PC-9 (cell line): ENCODE measurements at regions not wholly inside any gene's neighbourhood (a gene's known extent, or its start where the extent isn't known, plus 50 kb on each side); places are given as distances from the start of the nearest gene placed in this dataset.

Source experiments
- BruUV-seq: library from RNA; stranded (reverse); fragments of 400-500 nt; replicated peaks from 2 replicates; lab custom pipeline; 2021; lab: Mats Ljungman, UMichigan
- CTCF ChIA-PET: fragments of 300-600 bp; sonication (Branson Sonifier 250); formaldehyde crosslinking; loops from one replicate; lab custom pipeline; 2022; ENCODE audit warnings: antibody characterized with exemption; lab: Charles Lee
- POLR2A ChIA-PET: fragments of 300-600 bp; sonication (Branson Sonifier 250); formaldehyde crosslinking; loops from one replicate; lab custom pipeline; 2022; ENCODE audit warnings: antibody characterized with exemption; ENCODE audit not compliant: unreplicated experiment; lab: Charles Lee
- DNase-seq, 2 experiments: peaks; one replicate each; pipeline versions ENCODE4 v3.0.0 to v3.0.0-alpha.2; 2015 to 2022; ENCODE audit warnings: mixed read lengths in 1 of 2
- H2AFZ ChIP-seq: fragments of 200-600 bp; sonication (generic); 2 replicates; pipeline ENCODE4 v1.8.1; 2017; ENCODE audit warnings: antibody characterized with exemption
- H3F3A ChIP-seq: fragments of 200-600 bp; sonication (generic); 2 replicates; pipeline ENCODE4 v1.8.1; 2017; ENCODE audit warnings: antibody characterized with exemption, mild to moderate bottlenecking, low read depth; ENCODE audit not compliant: insufficient read depth
- H3K27ac ChIP-seq: fragments of 200-600 bp; sonication (generic); 2 replicates; pipeline ENCODE4 v1.6.1; 2016; ENCODE audit warnings: mixed run types
- H3K27me3 ChIP-seq: fragments of 200-600 bp; sonication (generic); 2 replicates; pipeline ENCODE4 v1.6.1; 2016; ENCODE audit warnings: low read depth, mixed run types; ENCODE audit not compliant: insufficient read depth
- H3K36me3 ChIP-seq: fragments of 200-600 bp; sonication (generic); 2 replicates; pipeline ENCODE4 v1.6.1; 2016; ENCODE audit warnings: low read depth, mixed run types
- H3K4me1 ChIP-seq: fragments of 200-600 bp; sonication (generic); replicated peaks from 2 replicates; pipeline ENCODE4 v1.6.1; 2016; ENCODE audit warnings: mixed run types; ENCODE audit not compliant: insufficient read depth
- H3K4me2 ChIP-seq: fragments of 200-600 bp; sonication (generic); 2 replicates; pipeline ENCODE4 v1.6.1; 2017; ENCODE audit warnings: mixed run types
- H3K4me3 ChIP-seq: fragments of 200-600 bp; sonication (generic); 2 replicates; pipeline ENCODE4 v1.6.1; 2016; ENCODE audit warnings: mixed run types
- H3K79me2 ChIP-seq: fragments of 200-600 bp; sonication (generic); 2 replicates; pipeline ENCODE4 v1.6.1; 2017; ENCODE audit warnings: low read depth, mixed run types
- H3K9me2 ChIP-seq: fragments of 200-600 bp; sonication (generic); 2 replicates; pipeline ENCODE4 v1.8.1; 2017; ENCODE audit warnings: mild to moderate bottlenecking; ENCODE audit not compliant: insufficient read depth
- H3K9me3 ChIP-seq: fragments of 200-600 bp; sonication (generic); 2 replicates; pipeline ENCODE4 v1.8.1; 2016; ENCODE audit warnings: low read depth; ENCODE audit not compliant: insufficient read depth
- H4K20me1 ChIP-seq: fragments of 200-600 bp; sonication (generic); 2 replicates; pipeline ENCODE4 v1.8.1; 2017; ENCODE audit not compliant: insufficient read depth
- EZH2 ChIP-seq: fragments of 200-600 bp; sonication (generic); IDR thresholded peaks from 2 replicates; pipeline ENCODE4 v1.8.0; 2017; ENCODE audit warnings: antibody characterized with exemption, low read depth
- intact Hi-C: fragments of 100-400 bp; cut with micrococcal nuclease; formaldehyde crosslinking; loops from one replicate; pipeline ENCODE4 v1.10.0; 2022; ENCODE audit not compliant: unreplicated experiment
- TF ChIP-seq, protein P1 (sequence below): fragments of 200-600 bp; sonication (generic); conservative IDR thresholded peaks from 2 replicates; pipeline ENCODE4 v1.6.1; 2017; ENCODE audit warnings: mixed run types, antibody characterized with exemption, mild to moderate bottlenecking, moderate library complexity

DNA sequence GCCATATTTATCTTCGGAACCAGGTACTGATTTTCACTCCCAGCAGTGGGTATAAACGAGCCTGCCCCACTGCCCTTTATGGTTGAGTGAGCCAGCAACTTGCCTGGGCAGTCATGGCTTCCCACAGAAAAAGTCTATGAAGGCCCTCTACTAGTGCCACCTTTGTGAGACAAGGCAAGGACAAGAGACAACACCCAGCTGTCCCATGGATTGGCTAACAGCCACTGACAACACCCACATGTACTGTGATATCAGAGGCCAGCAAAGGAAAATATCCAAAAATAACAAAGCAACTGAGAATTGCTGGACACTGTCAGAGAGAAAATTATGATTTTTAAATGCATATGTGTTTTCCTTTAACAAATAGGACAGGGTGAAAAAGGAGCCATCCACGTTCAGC lies 248.4 kb upstream of the TTC29 start:
- Histone ChIP-seq H3F3A (no peaks in the 10 kb centered on the region), H3K79me2 (no peaks in the 10 kb centered on the region), H3K4me1 (no peaks in the 10 kb centered on the region), H3K27ac (no peak overlapping the region), H3K9me2 (no peaks in the 10 kb centered on the region), H2AFZ (no peak overlapping the region), H3K36me3 (no peaks in the 10 kb centered on the region), H3K27me3 (no peaks in the 10 kb centered on the region), H3K4me3 (no peak overlapping the region), H3K9me3 (no peaks in the 10 kb centered on the region), H4K20me1 (no peaks in the 10 kb centered on the region), H3K4me2 (peak overlapping the region; percentile 23; the same call in 1 of the 2 replicates)
- POLR2A ChIA-PET: no interaction called here
- DNase-seq: no peak
- no TSS peak for BruUV-seq
- no peak for TF ChIP-seq EZH2
- TF ChIP-seq, protein P1, sequence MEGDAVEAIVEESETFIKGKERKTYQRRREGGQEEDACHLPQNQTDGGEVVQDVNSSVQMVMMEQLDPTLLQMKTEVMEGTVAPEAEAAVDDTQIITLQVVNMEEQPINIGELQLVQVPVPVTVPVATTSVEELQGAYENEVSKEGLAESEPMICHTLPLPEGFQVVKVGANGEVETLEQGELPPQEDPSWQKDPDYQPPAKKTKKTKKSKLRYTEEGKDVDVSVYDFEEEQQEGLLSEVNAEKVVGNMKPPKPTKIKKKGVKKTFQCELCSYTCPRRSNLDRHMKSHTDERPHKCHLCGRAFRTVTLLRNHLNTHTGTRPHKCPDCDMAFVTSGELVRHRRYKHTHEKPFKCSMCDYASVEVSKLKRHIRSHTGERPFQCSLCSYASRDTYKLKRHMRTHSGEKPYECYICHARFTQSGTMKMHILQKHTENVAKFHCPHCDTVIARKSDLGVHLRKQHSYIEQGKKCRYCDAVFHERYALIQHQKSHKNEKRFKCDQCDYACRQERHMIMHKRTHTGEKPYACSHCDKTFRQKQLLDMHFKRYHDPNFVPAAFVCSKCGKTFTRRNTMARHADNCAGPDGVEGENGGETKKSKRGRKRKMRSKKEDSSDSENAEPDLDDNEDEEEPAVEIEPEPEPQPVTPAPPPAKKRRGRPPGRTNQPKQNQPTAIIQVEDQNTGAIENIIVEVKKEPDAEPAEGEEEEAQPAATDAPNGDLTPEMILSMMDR: no peak
- intact Hi-C loops: no loop called here
- CTCF ChIA-PET: no interaction called here

- no peak for TF ChIP-seq EZH2
- TF ChIP-seq, protein P1: no peak
- no peaks in the 10 kb centered on the region for H3K9me2 ChIP-seq
- no peaks in the 10 kb centered on the region for H3F3A ChIP-seq
- H3K9me3 ChIP-seq: no peaks in the 10 kb centered on the region
- ChIA-PET POLR2A (no interaction called here), CTCF (interaction anchor here (0.5 kb wide), 1 partner anchor 386 kb away, joined by 5 read pairs; no protein-coding TSS in a partner anchor)
- no peaks in the 10 kb centered on the region for H3K79me2 ChIP-seq
- peak overlapping the region; percentile 23; the same call in 1 of the 2 replicates for H3K4me2 ChIP-seq
- no peak for DNase-seq
- no peaks in the 10 kb centered on the region for H3K36me3 ChIP-seq
- no peaks in the 10 kb centered on the region for H3K4me1 ChIP-seq
- no TSS peak for BruUV-seq
- H3K27me3 ChIP-seq: no peaks in the 10 kb centered on the region
- no peak overlapping the region for H3K27ac ChIP-seq
- H4K20me1 ChIP-seq: no peaks in the 10 kb centered on the region
- intact Hi-C loops: no loop called here
- H3K4me3 ChIP-seq: no peak overlapping the region
- H2AFZ ChIP-seq: no peak overlapping the region
Observed at GRCh38 chr4:147194604-147195003, 248.9 kb upstream of the TTC29 start.

DNA sequence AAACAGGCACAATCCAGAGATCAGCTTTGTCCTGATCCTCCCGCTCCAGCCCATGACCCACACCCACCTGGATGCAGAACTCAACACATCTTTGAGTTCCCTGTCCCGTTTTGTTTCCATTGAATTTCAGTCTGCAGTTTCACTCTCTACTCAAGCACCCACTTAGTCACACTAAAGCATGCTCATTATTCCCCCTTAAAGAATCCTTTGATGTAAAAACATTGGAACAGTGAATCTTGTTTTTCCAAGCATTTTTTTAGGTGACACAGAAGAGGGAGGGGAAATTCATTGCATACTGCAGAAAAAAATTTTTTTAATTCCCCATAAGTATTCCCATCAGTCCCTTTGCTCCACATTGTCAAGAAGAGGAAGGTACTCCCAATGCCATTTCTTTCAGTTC lies 249.7 kb upstream of the TTC29 start:
- H3K9me2 ChIP-seq: no peaks in the 10 kb centered on the region
- ChIA-PET POLR2A (no interaction called here), CTCF (no interaction called here)
- H3K27ac ChIP-seq: no peak overlapping the region
- H3K4me1 ChIP-seq: no peaks in the 10 kb centered on the region
- no TSS peak for BruUV-seq
- no peaks in the 10 kb centered on the region for H4K20me1 ChIP-seq
- H3K4me3 ChIP-seq: no peak overlapping the region
- H3K4me2 ChIP-seq: no peak overlapping the region
- H2AFZ ChIP-seq: no peak overlapping the region
- DNase-seq: no peak
- no peaks in the 10 kb centered on the region for H3K27me3 ChIP-seq
- no peaks in the 10 kb centered on the region for H3K9me3 ChIP-seq
- no peaks in the 10 kb centered on the region for H3K79me2 ChIP-seq
- intact Hi-C loops: no loop called here
- no peak for TF ChIP-seq EZH2
- TF ChIP-seq, protein P1: no peak
- H3K36me3 ChIP-seq: no peaks in the 10 kb centered on the region
- H3F3A ChIP-seq: no peaks in the 10 kb centered on the region
